GM23338 (cell line): ENCODE measurements at regions not wholly inside any gene's neighbourhood (a gene's known extent, or its start where the extent isn't known, plus 50 kb on each side); places are given as distances from the start of the nearest gene placed in this dataset.

Experiments
- CREB1 ChIP-seq: fragments of 250-450 bp; sonication (Bioruptor Pico); IDR thresholded peaks from 2 replicates; pipeline ENCODE4 v1.5.0; 2020; ENCODE audit warnings: low read depth, mild to moderate bottlenecking, moderate library complexity
- CTCF ChIP-seq, 2 experiments: fragments of 200-600 bp in 1 of 2; sonication (generic) in 1 of 2; conservative IDR thresholded peaks; 2 replicates each; pipeline versions ENCODE4 v1.5.1 to v1.6.1; 2016 to 2017; ENCODE audit warnings: antibody characterized with exemption in 2 of 2, low read depth in 2 of 2, mild to moderate bottlenecking in 2 of 2, moderate library complexity in 1 of 2
- ETS1 ChIP-seq: IDR thresholded peaks from 2 replicates; pipeline ENCODE4 v1.6.1; 2016; ENCODE audit warnings: antibody characterized with exemption
- EZH2 ChIP-seq: fragments of 200-600 bp; sonication (generic); IDR thresholded peaks from one replicate; pipeline ENCODE4 v1.8.0; 2017; ENCODE audit warnings: antibody characterized with exemption, mild to moderate bottlenecking, low read depth; ENCODE audit not compliant: unreplicated experiment
- EZH2phosphoT487 ChIP-seq: fragments of 200-600 bp; sonication (generic); IDR thresholded peaks from one replicate; pipeline ENCODE4 v1.8.1; 2018; ENCODE audit warnings: antibody characterized with exemption; ENCODE audit not compliant: unreplicated experiment
- JUNB ChIP-seq: IDR thresholded peaks from one replicate; pipeline ENCODE4 v1.6.1; 2016; ENCODE audit warnings: antibody characterized with exemption; ENCODE audit not compliant: unreplicated experiment
- NANOG ChIP-seq: IDR thresholded peaks from 2 replicates; pipeline ENCODE4 v1.6.1; 2016; ENCODE audit warnings: antibody characterized with exemption, borderline replicate concordance
- POLR2AphosphoS5 ChIP-seq: IDR thresholded peaks from 2 replicates; pipeline ENCODE4 v1.6.1; 2016; ENCODE audit warnings: antibody characterized with exemption, low read depth
- STAT1 ChIP-seq: IDR thresholded peaks from one replicate; pipeline ENCODE4 v1.6.1; 2016; ENCODE audit warnings: antibody characterized with exemption; ENCODE audit not compliant: unreplicated experiment
- ZNF331 ChIP-seq: fragments of 250-450 bp; sonication (Bioruptor Pico); IDR thresholded peaks from 2 replicates; pipeline ENCODE4 v1.5.0; 2020; ENCODE audit warnings: low read depth, mild to moderate bottlenecking, moderate library complexity
- TF ChIP-seq, protein P1 (sequence below): IDR thresholded peaks from one replicate; pipeline ENCODE4 v1.6.1; 2018; ENCODE audit warnings: antibody characterized with exemption; ENCODE audit not compliant: unreplicated experiment
- TF ChIP-seq, protein P2 (sequence below): fragments of 250-450 bp; sonication (Bioruptor Pico); IDR thresholded peaks from 2 replicates; pipeline ENCODE4 v1.5.0; 2020; ENCODE audit warnings: mild to moderate bottlenecking, moderate library complexity

- TF ChIP-seq CTCF (conservative IDR thresholded peaks at IDR 0.05; ENCODE audit: low read depth in 2 of 2) (no peak), EZH2phosphoT487 (no peak), EZH2 (no peak), CREB1 (CRISPR knock-in tag) (no peak), POLR2AphosphoS5 (no peak), JUNB (no peak), ETS1 (no peak), STAT1 (no peak), ZNF331 (no peak), NANOG (no peak)
- TF ChIP-seq, protein P1, sequence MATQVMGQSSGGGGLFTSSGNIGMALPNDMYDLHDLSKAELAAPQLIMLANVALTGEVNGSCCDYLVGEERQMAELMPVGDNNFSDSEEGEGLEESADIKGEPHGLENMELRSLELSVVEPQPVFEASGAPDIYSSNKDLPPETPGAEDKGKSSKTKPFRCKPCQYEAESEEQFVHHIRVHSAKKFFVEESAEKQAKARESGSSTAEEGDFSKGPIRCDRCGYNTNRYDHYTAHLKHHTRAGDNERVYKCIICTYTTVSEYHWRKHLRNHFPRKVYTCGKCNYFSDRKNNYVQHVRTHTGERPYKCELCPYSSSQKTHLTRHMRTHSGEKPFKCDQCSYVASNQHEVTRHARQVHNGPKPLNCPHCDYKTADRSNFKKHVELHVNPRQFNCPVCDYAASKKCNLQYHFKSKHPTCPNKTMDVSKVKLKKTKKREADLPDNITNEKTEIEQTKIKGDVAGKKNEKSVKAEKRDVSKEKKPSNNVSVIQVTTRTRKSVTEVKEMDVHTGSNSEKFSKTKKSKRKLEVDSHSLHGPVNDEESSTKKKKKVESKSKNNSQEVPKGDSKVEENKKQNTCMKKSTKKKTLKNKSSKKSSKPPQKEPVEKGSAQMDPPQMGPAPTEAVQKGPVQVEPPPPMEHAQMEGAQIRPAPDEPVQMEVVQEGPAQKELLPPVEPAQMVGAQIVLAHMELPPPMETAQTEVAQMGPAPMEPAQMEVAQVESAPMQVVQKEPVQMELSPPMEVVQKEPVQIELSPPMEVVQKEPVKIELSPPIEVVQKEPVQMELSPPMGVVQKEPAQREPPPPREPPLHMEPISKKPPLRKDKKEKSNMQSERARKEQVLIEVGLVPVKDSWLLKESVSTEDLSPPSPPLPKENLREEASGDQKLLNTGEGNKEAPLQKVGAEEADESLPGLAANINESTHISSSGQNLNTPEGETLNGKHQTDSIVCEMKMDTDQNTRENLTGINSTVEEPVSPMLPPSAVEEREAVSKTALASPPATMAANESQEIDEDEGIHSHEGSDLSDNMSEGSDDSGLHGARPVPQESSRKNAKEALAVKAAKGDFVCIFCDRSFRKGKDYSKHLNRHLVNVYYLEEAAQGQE: no peak
- TF ChIP-seq, protein P2, sequence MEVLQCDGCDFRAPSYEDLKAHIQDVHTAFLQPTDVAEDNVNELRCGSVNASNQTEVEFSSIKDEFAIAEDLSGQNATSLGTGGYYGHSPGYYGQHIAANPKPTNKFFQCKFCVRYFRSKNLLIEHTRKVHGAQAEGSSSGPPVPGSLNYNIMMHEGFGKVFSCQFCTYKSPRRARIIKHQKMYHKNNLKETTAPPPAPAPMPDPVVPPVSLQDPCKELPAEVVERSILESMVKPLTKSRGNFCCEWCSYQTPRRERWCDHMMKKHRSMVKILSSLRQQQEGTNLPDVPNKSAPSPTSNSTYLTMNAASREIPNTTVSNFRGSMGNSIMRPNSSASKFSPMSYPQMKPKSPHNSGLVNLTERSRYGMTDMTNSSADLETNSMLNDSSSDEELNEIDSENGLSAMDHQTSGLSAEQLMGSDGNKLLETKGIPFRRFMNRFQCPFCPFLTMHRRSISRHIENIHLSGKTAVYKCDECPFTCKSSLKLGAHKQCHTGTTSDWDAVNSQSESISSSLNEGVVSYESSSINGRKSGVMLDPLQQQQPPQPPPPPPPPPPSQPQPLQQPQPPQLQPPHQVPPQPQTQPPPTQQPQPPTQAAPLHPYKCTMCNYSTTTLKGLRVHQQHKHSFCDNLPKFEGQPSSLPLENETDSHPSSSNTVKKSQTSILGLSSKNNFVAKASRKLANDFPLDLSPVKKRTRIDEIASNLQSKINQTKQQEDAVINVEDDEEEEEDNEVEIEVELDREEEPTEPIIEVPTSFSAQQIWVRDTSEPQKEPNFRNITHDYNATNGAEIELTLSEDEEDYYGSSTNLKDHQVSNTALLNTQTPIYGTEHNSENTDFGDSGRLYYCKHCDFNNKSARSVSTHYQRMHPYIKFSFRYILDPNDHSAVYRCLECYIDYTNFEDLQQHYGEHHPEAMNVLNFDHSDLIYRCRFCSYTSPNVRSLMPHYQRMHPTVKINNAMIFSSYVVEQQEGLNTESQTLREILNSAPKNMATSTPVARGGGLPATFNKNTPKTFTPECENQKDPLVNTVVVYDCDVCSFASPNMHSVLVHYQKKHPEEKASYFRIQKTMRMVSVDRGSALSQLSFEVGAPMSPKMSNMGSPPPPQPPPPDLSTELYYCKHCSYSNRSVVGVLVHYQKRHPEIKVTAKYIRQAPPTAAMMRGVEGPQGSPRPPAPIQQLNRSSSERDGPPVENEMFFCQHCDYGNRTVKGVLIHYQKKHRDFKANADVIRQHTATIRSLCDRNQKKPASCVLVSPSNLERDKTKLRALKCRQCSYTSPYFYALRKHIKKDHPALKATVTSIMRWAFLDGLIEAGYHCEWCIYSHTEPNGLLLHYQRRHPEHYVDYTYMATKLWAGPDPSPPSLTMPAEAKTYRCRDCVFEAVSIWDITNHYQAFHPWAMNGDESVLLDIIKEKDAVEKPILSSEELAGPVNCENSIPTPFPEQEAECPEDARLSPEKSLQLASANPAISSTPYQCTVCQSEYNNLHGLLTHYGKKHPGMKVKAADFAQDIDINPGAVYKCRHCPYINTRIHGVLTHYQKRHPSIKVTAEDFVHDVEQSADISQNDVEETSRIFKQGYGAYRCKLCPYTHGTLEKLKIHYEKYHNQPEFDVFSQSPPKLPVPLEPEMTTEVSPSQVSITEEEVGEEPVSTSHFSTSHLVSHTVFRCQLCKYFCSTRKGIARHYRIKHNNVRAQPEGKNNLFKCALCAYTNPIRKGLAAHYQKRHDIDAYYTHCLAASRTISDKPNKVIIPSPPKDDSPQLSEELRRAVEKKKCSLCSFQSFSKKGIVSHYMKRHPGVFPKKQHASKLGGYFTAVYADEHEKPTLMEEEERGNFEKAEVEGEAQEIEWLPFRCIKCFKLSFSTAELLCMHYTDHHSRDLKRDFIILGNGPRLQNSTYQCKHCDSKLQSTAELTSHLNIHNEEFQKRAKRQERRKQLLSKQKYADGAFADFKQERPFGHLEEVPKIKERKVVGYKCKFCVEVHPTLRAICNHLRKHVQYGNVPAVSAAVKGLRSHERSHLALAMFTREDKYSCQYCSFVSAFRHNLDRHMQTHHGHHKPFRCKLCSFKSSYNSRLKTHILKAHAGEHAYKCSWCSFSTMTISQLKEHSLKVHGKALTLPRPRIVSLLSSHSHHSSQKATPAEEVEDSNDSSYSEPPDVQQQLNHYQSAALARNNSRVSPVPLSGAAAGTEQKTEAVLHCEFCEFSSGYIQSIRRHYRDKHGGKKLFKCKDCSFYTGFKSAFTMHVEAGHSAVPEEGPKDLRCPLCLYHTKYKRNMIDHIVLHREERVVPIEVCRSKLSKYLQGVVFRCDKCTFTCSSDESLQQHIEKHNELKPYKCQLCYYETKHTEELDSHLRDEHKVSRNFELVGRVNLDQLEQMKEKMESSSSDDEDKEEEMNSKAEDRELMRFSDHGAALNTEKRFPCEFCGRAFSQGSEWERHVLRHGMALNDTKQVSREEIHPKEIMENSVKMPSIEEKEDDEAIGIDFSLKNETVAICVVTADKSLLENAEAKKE: no peak
These were observed 83.4 kb upstream of the FAM3C start for GRCh38 chr7:121479466-121479865.
